NCI-H2029 (cell line): ENCODE measurements at regions not wholly inside any gene's neighbourhood (a gene's known extent, or its start where the extent isn't known, plus 50 kb on each side); places are given as distances from the start of the nearest gene placed in this dataset.
"Not testable (repeated sequence)": the region's sequence is repeated elsewhere in the genome, so short reads cannot be mapped to it uniquely, and the experiment has no call there.

Source experiments
- DNase-seq: peaks from one replicate; lab custom pipeline; 2025; lab: John Stamatoyannopoulos, UW

DNA sequence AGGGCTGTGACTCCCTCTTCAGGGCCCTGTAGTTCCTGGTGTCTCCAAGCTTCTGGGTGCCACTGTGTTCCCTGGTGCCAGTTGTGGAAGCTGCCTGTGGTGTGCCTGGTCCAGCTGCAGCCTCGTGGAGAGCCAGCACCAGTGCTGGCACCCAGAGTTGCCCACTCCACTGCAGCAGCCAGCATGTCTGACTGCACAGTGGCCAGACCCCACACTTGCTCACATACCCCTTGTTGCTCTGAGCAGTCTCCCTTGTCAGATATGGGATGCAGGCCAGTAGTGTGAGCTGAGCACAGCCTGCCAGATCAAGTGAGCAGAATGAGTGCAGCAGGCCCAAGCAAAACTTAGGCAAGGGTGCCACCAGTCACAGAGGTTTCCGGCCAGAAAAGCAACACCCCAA is 108.6 kb downstream of the ZMAT1 start:
- no peak for DNase-seq

DNA sequence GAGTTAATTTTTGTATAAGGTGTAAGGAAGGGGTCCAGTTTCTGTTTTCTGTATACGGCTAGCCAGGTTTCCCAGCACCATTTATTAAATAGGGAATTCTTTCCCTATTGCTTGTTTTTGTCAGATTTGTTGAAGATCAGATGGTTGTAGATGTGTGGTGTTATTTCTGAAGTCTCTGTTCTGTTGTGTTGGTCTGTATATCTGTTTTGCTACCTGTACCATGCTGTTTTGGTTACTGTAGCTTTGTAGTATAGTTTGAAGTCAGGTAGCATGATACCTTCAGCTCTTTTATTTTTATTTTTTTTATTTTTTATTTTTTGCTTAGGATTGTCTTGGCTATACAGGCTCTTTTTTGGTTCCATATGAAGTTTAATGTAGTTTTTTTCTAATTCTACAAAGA is 114.1 kb downstream of the ZMAT1 start:
- not testable (repeated sequence) for DNase-seq

DNA sequence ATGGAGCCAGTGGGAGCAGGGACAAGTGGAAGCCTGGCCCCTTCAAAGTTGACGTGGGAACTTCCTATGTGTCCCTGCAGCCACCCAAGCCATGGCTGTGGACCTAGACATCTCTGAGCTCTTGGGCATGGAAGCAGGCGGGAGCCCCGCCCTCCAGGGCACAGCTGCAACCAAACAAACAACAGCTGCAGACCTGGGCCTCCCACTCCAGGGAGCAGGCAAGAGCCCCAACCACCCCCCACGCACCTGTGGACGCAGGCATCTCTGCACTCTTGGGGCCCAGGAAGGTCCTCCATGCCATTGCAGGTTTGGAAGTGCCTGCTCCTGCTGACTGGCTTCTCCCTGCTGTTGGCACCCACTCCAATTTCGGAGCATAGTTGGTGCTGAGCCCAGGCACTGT is 118.6 kb downstream of the ZMAT1 start:
- no peak for DNase-seq

DNA sequence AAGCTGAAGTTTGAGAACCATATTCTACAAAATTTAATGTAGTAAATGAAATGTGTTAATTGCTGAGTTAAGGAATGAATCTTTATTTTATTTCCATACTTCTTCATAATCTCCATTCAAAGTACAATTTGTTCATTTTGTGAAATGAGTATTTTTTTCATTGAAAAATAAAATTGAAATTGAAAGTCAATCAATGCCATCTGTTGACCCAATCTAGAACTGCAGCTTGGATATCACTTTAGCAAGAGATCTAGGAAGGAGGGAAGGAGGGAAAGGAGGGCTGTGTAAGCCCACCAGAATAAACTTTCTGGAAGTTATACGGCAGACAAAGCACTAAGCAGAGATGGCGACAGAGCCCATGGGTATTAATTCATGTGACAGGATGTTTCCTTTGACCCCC is 128.4 kb downstream of the ZMAT1 start:
- no peak for DNase-seq

DNA sequence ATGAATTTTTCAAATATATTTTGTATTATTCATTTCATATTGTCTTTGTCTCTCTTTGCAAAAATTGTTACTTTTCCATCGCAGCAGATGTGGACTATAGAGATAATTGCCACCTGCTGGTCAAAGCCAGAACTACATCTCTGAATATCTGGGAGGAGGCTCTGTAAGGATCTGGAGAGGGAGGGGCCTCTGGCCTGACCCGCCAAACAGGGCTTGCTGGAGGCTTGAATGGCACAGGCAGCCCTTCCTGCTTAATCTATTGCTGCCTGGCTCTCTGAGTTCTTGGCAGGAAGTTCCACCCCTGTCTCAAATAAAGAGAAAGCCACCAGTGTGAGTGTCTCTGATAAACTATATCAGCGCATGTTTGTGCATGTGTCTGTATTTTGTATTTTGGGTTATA is 132.4 kb downstream of the ZMAT1 start:
- peak; percentile 68 for DNase-seq

DNA sequence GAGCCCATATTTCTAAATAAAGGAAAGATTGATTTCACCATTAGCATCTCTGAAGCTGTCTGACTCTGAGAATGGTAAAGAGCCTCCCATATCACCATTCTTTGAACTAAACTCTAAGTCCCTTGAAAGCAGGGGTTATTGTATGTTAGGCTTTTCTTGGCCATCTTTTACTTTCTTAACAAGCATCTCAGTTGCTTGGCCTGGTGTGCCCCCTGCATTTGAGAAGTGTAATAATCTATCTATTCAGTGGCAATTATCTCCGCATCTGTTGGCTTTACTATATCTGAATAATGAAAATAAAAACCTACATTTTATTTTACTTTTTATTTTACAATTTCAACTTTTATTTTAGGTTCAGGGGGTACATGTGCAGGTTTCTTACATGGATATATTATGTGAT is 128.3 kb upstream of the ARMCX2 start:
- no peak for DNase-seq

DNA sequence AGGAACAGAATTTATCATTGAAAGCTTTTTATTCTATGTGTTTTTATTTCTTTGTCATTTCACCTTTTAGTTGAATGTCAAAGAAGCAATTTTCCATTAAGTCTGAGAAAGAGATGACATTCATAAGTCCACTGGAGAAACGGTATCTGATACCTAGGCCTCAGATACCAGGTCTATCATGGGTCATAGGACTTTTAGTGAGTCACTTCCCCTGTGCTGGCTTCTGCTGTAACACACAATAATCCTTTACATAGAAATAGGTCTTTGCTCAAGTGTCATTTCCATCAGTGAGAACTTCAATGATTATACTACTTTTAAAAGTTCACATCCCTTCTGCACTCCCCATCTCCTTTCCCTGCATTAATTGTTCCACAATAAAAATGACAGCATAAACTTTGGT is 125.5 kb upstream of the ARMCX2 start:
- no peak for DNase-seq

DNA sequence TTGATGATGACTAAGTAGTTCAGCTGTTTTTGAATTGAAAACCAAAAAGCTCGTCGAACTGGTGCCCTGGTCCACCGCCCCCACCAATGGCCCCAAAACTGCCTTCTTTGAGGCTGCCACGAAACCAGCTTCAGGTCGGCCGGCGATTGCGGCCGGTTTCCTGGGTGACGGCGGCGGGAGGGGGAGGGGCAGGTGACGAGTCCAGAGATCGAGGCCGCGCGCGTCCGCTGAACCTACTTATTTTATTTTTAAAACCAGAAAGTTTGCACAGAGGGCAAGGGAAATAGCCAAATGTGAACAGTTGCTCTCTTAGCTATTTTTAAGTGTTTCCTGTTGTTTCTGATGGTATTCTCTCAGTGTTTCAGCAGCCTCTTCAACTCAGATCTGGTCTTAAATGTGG is 120.8 kb upstream of the ARMCX2 start:
- not testable (repeated sequence) for DNase-seq

DNA sequence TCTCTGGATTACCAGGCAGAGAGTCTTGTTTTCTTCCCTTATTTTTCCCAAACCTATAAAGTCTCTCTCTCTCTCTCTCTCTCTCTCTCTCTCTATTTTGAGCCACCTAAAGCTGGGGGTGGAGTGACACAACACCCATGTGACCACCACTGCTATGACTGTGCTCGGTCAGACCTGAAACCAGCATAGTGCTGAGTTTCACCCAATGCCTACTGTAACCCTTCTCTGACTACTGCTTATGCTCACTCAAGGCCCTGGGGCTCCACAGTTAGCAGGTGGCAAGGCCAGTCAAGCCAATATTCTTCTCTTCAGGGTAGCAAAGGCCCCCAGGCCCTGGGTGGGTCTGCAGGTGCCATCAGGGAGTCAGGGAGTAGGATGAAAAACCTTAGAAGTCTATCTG is 114.7 kb upstream of the ARMCX2 start:
- no peak for DNase-seq

DNA sequence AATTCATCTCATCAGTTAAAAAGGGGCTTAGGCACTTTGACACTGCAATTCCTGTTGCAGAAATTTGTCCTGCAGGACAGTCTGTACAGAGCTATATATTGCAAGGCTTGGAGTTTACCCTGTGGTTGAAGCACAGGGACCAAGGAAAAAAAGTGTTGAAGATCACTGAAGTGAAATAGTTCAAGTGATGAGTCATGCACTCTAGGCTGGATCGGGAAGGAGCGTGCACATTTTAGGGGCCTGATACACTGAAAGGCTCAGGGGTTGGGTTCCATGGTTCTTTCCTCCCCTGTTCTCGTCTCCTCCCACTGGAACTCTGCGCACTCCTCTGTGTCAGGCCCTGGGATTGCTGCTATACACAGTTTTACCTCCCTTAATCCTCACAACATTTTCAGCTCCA is 104.9 kb upstream of the ARMCX2 start:
- DNase-seq, result no peak

DNA sequence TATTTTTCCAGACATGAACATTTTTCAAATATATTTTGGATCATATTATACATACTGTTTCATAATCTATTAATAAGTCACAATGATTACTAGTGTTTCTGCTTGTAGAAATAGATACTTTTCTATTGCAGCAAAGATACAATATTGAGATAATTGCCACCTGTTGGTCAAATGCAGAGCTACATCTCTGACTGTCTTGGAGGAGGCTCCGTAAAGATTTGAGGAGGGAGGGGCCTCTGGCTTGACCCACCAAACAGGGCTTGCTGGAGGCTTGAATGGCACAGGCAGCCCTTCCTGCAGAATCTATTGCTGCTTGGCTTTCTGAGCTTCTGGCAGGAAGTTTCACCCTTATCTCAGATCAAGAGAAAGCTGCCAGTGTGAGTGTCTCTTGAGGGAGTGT is 99.3 kb upstream of the ARMCX2 start:
- DNase-seq, result no peak

DNA sequence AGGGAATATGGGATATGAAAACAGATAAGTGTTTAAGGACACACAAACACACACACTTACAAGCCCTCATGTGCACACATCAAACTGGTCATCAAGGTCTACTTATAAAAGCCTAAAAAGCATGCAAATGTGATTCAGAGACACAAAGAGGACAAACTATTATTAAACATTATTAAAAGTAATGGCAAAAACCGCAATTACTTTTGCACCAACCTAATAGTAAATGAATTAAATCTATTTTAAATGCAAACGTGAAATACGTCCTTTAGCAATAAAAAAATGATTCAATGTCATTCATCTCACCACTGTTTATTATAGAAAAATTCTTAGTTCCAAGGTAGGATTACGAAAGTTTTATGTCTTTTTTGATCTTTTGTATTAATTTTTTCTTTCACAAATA is 91.1 kb upstream of the ARMCX2 start:
- no peak for DNase-seq

DNA sequence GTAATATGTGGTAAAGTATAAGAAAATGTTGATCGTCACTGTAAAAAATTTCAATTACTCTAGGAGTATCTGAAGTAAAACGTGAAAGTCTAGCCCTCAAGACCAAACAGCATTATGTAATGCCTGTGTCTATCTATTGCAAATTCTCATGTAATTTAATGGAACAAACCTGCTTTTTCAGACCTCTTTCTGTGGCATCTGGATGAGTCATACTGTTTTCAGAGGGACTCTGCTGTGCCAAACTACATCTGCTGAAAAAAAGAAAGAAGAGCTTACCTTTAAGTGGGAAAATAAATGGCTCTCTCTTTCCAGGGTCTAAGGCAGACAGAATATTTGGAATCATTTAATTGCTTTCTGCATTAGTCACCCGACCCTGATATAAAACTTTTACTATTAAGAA is 89.8 kb upstream of the ARMCX2 start:
- no peak for DNase-seq

DNA sequence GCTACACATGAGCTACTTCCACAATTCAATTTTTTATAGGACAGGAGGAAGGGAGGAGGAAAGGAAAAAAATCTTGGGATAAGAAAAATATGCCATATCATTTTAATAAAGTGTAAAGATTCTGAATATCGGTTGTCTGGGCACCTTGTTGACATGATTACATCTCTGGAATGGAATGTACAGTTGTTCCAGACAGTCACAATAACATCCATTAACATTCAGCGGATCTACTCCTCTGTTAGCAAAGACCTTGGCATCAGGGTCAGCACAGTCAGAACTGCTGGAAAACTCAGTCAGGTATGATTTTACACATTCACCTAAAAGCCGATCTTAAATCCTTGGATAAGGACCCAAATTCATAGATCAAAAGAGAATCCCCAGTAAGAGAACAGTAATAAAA is 85.4 kb upstream of the ARMCX2 start:
- DNase-seq, result no peak

DNA sequence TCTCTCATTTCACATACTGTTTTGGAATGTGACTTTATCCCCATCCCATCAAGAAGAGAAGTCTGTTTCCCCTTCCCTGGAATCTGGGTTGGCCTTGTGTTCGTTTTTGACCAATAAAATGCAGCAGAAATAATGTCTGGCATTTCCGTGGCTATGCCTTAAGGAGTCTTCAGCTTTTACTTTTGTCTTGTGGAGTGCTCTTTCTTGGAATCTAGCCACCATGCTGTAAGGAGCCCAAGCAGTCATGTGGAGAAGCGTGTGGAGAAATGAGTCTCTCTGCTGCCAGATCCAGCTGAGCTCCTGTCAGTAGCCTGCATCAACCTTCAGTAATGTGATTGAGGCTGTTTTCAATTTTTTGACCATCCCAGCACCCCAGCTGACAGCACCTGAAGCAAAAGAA is 84.4 kb upstream of the ARMCX2 start:
- no peak for DNase-seq

DNA sequence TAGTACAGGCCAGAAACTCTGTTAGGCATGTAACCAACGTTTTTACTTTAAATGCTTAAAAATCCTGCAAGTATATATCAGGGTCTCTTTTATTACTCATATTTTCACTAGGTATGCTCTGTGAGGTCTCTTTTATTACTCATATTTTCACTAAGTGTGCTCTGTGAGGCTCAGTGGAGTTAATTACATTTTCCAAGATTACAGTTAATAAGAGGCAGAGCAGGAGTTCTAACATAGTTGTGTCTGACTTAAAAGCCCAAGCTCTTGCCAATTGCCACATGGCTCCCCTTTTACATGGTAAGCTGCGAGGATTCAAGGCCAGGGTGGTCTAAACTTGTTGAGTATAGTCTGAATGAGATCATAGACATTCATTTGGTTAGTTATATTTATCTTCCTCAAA is 81.0 kb upstream of the ARMCX2 start:
- DNase-seq, result no peak

DNA sequence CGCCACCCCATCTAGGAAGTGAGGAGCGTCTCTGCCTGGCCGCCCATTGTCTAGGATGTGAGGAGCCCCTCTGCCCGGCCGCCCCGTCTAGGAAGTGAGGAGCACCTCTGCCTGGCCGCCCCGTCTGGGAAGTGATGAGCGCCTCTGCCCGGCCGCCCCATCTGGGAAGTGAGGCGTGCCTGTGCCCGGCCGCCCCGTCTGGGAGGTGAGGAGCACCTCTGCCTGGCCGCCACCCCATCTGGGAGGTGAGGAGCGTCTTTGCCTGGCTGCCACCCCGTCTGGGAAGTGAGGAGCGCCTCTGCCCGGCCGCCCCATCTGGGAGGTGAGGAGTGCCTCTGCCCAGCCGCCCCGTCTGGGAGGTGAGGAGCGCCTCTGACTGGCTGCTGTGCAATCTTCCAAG is 79.2 kb upstream of the ARMCX2 start:
- not testable (repeated sequence) for DNase-seq

DNA sequence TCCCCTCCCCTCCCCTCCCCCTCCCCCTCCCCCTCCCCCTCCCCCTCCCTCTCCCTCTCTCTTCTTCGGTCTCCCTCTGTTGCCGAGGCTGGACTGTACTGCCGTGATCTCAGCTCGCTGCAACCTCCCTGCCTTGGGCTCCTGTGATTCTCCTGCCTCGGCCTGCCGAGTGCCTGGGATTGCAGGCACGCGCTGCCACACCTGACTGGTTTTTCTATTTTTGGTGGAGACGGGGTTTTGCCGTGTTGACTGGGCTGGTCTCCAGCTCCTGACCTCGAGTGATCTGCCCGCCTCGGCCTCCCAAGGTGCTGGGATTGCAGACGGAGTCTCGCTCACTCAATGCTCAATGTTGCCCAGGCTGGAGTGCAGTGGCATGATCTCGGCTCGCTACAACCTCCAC is 78.8 kb upstream of the ARMCX2 start:
- not testable (repeated sequence) for DNase-seq

DNA sequence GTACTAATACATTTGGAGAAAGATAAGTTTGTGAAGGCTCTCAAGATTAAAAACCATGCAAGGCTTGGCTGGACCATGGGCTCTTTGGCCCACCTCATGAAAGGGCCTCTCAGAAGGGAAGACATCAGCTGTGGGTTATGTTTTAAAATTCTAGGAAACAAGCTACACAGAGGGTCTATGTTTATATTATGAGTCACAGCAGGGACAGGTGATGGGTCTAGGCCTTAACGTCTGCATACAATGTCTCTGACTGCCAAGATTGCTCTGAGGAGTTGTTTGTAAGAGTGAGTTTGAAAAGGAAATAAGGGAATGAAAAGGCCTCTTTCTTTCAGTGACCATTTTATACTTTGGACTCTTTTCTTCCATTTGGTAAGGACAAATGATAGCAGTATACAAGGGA is 77.0 kb upstream of the ARMCX2 start:
- DNase-seq, result no peak

DNA sequence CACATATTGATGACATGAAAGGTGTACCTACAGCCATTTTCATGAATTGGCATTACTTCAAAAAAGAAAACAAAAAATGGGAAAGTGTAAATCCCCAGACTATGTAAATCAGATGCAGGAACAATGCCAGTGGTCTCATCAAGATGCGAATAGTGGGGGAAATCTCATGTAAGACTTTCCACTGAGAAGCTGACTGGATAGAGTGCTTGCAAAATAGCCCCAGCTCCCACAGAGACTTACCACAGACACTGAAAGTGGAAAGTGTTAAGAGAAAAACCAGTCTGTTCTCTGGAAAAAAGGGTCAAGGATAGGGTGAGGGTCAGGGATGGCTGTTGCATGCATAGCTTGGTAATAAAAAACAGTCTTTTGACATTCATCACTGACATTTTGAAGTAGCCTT is 73.2 kb upstream of the ARMCX2 start:
- no peak for DNase-seq

DNA sequence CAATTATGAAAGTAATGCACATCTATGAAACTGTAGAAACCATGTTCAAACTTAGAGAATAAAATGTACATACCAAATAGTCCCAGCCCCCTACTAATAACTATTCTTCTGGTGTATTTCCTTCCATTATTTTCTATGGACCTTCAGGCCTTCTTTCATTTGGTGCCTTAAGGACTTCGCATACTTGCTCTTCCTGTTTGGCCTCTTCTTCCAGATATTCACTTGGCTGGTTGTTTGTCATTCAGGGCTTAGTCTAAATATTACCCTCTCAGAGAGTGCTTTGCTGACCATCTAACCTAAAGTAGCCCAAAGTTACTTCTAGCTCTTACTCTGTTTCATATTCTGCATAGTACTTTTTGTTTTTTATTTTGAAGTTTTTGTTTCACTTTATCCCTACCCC is 70.3 kb upstream of the ARMCX2 start:
- DNase-seq, result no peak
